Liver (tissue), 8 donors: ENCODE measurements at regions not wholly inside any gene's neighbourhood (a gene's known extent, or its start where the extent isn't known, plus 50 kb on each side); places are given as distances from the start of the nearest gene placed in this dataset.

Source experiments
- DNase-seq: peaks from one replicate; pipeline ENCODE4 v3.0.0-alpha.2; 2017; ENCODE audit warnings: low spot score
- H3K27ac ChIP-seq, 2 donors: one replicate each; pipeline ENCODE4 v1.7.0; 2013; ENCODE audit warnings: inconsistent platforms in 2 of 2, low read length in 2 of 2, control low read depth in 1 of 2, low read depth in 1 of 2, mild to moderate bottlenecking in 1 of 2
- H3K27me3 ChIP-seq, 4 donors: one replicate each; pipeline versions ENCODE4 v1.6.1 to v1.7.0; 2013; ENCODE audit warnings: low read length in 3 of 4, inconsistent platforms in 1 of 4, mild to moderate bottlenecking in 1 of 4, moderate library complexity in 1 of 4; ENCODE audit not compliant: control insufficient read depth in 4 of 4, insufficient read depth in 4 of 4
- H3K36me3 ChIP-seq, 4 donors: one replicate each; pipeline versions ENCODE4 v1.6.1 to v1.7.0; 2013; ENCODE audit warnings: low read length in 3 of 4, mild to moderate bottlenecking in 3 of 4, low read depth in 1 of 4, moderate library complexity in 1 of 4; ENCODE audit not compliant: control insufficient read depth in 4 of 4, insufficient read depth in 3 of 4
- H3K4me1 ChIP-seq, 4 donors: one replicate each; pipeline versions ENCODE4 v1.6.1 to v1.7.0; 2013; ENCODE audit warnings: low read length in 3 of 4, mild to moderate bottlenecking in 3 of 4, moderate library complexity in 1 of 4; ENCODE audit not compliant: control insufficient read depth in 4 of 4, insufficient read depth in 4 of 4
- H3K4me3 ChIP-seq, 3 donors: one replicate each; pipeline versions ENCODE4 v1.6.1 to v1.7.0; 2013; ENCODE audit warnings: low read length in 3 of 3, control low read depth in 1 of 3, low read depth in 1 of 3, mild to moderate bottlenecking in 1 of 3
- H3K9ac ChIP-seq, 2 donors: one replicate each; pipeline ENCODE4 v1.7.0; 2013; ENCODE audit warnings: low read length in 2 of 2, mild to moderate bottlenecking in 2 of 2, moderate library complexity in 2 of 2, control low read depth in 1 of 2, low read depth in 1 of 2
- H3K9me3 ChIP-seq, 4 donors: one replicate each; pipeline versions ENCODE4 v1.6.1 to v1.7.0; 2013; ENCODE audit warnings: low read length in 3 of 4; ENCODE audit not compliant: control insufficient read depth in 4 of 4
- ATF3 ChIP-seq: IDR thresholded peaks from 2 replicates; pipeline ENCODE4 v1.6.1; 2016; ENCODE audit warnings: antibody characterized with exemption
- CTCF ChIP-seq: fragments of 150-350 bp; IDR thresholded peaks from 2 replicates; pipeline ENCODE4 v1.5.1; 2017; ENCODE audit warnings: improper control_type of control experiment, low read depth, low read length; ENCODE audit not compliant: missing input control
- EGR1 ChIP-seq, 2 donors: IDR thresholded peaks; 2 replicates each; pipeline ENCODE4 v1.6.1; 2016 to 2018; ENCODE audit warnings: antibody characterized with exemption in 2 of 2, low read depth in 2 of 2
- FOXA1 ChIP-seq: IDR thresholded peaks from 2 replicates; pipeline ENCODE4 v1.6.1; 2016; ENCODE audit warnings: antibody characterized with exemption
- FOXA2 ChIP-seq: IDR thresholded peaks from 2 replicates; pipeline ENCODE4 v1.6.1; 2016; ENCODE audit warnings: antibody characterized with exemption
- GABPA ChIP-seq, 2 donors: IDR thresholded peaks in 1 of 2; conservative IDR thresholded peaks in 1 of 2; 2 replicates each; pipeline ENCODE4 v1.6.1; 2016; ENCODE audit warnings: antibody characterized with exemption in 2 of 2, mild to moderate bottlenecking in 1 of 2, moderate library complexity in 1 of 2
- HNF4A ChIP-seq, 2 donors: conservative IDR thresholded peaks; 2 replicates each; pipeline ENCODE4 v1.6.1; 2016; ENCODE audit warnings: antibody characterized with exemption in 2 of 2, mild to moderate bottlenecking in 2 of 2
- HNF4G ChIP-seq: IDR thresholded peaks from 2 replicates; pipeline ENCODE4 v1.6.1; 2016; ENCODE audit warnings: antibody characterized with exemption
- JUND ChIP-seq, 2 donors: IDR thresholded peaks; 2 replicates each; pipeline ENCODE4 v1.6.1; 2016; ENCODE audit warnings: antibody characterized with exemption in 2 of 2
- MAX ChIP-seq: IDR thresholded peaks from 2 replicates; pipeline ENCODE4 v1.6.1; 2016; ENCODE audit warnings: antibody characterized with exemption
- NR2F2 ChIP-seq: IDR thresholded peaks from 2 replicates; pipeline ENCODE4 v1.6.1; 2016; ENCODE audit warnings: antibody characterized with exemption
- RAD21 ChIP-seq, 2 donors: IDR thresholded peaks; 2 replicates each; pipeline ENCODE4 v1.6.1; 2016; ENCODE audit warnings: antibody characterized with exemption in 2 of 2, mild to moderate bottlenecking in 2 of 2
- REST ChIP-seq: IDR thresholded peaks from 2 replicates; pipeline ENCODE4 v1.6.1; 2016; ENCODE audit warnings: antibody characterized with exemption, mild to moderate bottlenecking
- RXRA ChIP-seq, 2 donors: IDR thresholded peaks; 2 replicates each; pipeline ENCODE4 v1.6.1; 2017 to 2018; ENCODE audit warnings: antibody characterized with exemption in 2 of 2, mild to moderate bottlenecking in 1 of 2
- SP1 ChIP-seq: IDR thresholded peaks from 2 replicates; pipeline ENCODE4 v1.6.1; 2018; ENCODE audit warnings: antibody characterized with exemption, mild to moderate bottlenecking
- TAF1 ChIP-seq: conservative IDR thresholded peaks from 2 replicates; pipeline ENCODE4 v1.6.1; 2016; ENCODE audit warnings: antibody characterized with exemption, mild to moderate bottlenecking
- YY1 ChIP-seq: IDR thresholded peaks from 2 replicates; pipeline ENCODE4 v1.6.1; 2016; ENCODE audit warnings: antibody characterized with exemption, mild to moderate bottlenecking
- ZBTB33 ChIP-seq: IDR thresholded peaks from 2 replicates; pipeline ENCODE4 v1.6.1; 2016; ENCODE audit warnings: antibody characterized with exemption
- WGBS: extraction: QIAGEN DNeasy Blood & Tissue Kit; methylation state at CpG from one replicate; pipeline ENCODE4 v1.1.7; 2013; 5-methylcytosine and 5-hydroxymethylcytosine counted together
- donor health status: healthy.
- donor health status: healthy.
- donor health status: healthy.
- donor health status: healthy.
- donor health status: healthy.

GRCh38 chr20:24797113-24797512 lies 152.0 kb upstream of the CST7 start:
- Histone ChIP-seq H3K27ac (no peak overlapping the region), H3K9me3 (no peaks in the 10 kb centered on the region), H3K4me1 (no peaks in the 10 kb centered on the region), H3K4me3 (no peak overlapping the region), H3K36me3 (no peaks in the 10 kb centered on the region), H3K27me3 (peaks cover 0 to 5% (median 0%) of the 10 kb centered on the region in 4 donors), H3K9ac (no peak overlapping the region)
- DNase-seq, result no peak
- 79% methylated on average over 6 of the region's 6 CpGs for WGBS
- TF ChIP-seq CTCF (no peak), SP1 (no peak), EGR1 (IDR thresholded peaks at IDR 0.05; ENCODE audit: low read depth in 2 of 2) (no peak), TAF1 (no peak), JUND (IDR thresholded peaks at IDR 0.05) (no peak), ATF3 (no peak), RAD21 (IDR thresholded peaks at IDR 0.05) (no peak), MAX (no peak), GABPA (IDR thresholded peaks at IDR 0.05 in 1 of 2, conservative IDR thresholded peaks at IDR 0.05 in 1 of 2) (no peak), REST (no peak), FOXA1 (no peak), HNF4A (conservative IDR thresholded peaks at IDR 0.05) (no peak), ZBTB33 (no peak), HNF4G (no peak), RXRA (IDR thresholded peaks at IDR 0.05) (no peak), FOXA2 (no peak), NR2F2 (no peak), YY1 (no peak)
